ENCODE measurements at regions not wholly inside any gene's neighbourhood (a gene's known extent, or its start where the extent isn't known, plus 50 kb on each side); places are given as distances from the start of the nearest gene placed in this dataset.

DNA sequence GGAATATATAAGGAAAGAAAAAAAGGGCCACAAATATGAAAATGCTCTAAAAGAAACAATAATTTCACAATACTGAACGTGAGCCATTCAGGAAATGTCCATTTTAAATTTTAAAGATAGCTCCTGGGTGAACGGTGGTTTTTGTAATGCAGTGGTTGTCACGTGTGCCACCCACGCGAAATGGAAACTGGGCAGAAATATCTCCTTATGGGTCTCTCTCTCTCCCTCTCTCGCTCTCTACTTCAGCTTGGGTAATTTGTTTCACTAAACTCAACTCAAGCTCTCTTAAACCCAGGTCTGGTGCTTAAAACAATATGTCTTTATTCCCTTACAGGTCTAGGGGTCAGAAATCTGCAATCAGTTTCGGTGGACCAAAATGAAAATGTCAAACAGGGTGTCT lies 150.8 kb downstream of the OR2B2 start:
- DNase-seq (ENCODE audit: low read depth): no peak
- TF ChIP-seq, protein P1, sequence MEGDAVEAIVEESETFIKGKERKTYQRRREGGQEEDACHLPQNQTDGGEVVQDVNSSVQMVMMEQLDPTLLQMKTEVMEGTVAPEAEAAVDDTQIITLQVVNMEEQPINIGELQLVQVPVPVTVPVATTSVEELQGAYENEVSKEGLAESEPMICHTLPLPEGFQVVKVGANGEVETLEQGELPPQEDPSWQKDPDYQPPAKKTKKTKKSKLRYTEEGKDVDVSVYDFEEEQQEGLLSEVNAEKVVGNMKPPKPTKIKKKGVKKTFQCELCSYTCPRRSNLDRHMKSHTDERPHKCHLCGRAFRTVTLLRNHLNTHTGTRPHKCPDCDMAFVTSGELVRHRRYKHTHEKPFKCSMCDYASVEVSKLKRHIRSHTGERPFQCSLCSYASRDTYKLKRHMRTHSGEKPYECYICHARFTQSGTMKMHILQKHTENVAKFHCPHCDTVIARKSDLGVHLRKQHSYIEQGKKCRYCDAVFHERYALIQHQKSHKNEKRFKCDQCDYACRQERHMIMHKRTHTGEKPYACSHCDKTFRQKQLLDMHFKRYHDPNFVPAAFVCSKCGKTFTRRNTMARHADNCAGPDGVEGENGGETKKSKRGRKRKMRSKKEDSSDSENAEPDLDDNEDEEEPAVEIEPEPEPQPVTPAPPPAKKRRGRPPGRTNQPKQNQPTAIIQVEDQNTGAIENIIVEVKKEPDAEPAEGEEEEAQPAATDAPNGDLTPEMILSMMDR (conservative IDR thresholded peaks at IDR 0.05; ENCODE audit: low read depth, low read length): no peak
- peak overlapping the region; percentile 50 for H3K4me3 ChIP-seq (ENCODE audit: low read length)

DNA sequence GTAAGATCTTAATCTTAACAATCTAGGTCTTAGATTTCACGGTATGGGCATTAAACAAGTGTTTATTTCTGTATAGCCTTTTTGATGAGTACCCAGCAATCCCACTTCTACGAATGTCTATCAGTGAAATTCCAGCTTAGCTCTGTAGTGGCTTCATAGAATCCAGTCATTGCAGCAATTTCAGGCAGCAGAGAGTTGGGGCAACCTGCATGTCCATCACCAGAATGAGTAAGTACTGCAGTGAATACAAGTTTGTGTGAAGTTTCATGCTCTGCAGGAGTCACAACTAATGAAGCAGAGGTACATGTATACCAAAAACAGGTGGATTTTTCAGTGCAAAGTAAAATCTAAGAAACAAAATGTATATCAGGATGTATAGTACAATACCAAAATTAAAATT lies 151.7 kb downstream of the OR2B2 start:
- H3K4me3 ChIP-seq (ENCODE audit: low read length): no peak overlapping the region
- DNase-seq (ENCODE audit: low read depth): no peak
- TF ChIP-seq, protein P1 (conservative IDR thresholded peaks at IDR 0.05; ENCODE audit: low read depth, low read length): no peak

DNA sequence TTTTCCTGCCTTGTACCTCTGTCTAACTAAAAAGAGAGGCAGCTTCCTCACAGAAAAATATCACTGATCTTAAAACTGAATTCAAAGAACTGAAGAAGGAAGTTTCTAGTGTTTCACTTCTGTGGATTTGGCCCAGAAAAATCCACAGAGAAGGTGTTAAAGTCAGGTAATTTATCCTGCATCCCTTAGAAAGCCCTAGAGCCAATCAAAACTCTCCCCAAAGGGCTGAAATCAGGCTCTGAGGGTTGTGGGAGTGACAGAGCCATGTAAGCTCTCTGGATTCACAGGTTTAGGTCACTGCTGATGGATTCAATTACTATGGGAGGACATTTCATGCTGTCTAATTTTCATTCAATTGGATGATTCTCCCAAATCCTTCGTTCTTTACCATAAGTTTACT lies 152.3 kb downstream of the OR2B2 start:
- no peak overlapping the region for H3K4me3 ChIP-seq (ENCODE audit: low read length)
- TF ChIP-seq, protein P1 (conservative IDR thresholded peaks at IDR 0.05; ENCODE audit: low read depth, low read length): no peak
- DNase-seq (ENCODE audit: low read depth): no peak

DNA sequence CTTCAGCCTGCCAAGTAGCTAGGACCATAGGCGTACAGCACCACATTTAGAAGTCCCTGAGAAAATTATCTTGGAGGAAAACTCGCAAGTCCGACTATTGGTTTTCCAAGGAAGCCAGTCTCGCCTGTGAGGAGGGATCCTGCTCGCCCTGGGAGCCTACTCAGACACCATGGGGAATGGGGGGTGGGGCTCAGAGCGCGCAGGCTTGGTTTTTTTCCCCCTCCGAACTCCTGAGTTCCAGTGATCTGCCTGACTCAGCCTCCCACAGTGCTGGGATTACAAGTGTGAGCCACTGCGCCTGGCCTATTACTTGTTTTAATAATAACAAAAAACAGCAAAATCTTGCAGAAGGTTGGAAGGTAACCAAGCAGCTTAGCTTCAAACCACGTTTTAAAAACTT lies 153.7 kb downstream of the OR2B2 start:
- H3K4me3 ChIP-seq (ENCODE audit: low read length): no peak overlapping the region
- no peak for DNase-seq (ENCODE audit: low read depth)
- TF ChIP-seq, protein P1 (conservative IDR thresholded peaks at IDR 0.05; ENCODE audit: low read depth, low read length): no peak

DNA sequence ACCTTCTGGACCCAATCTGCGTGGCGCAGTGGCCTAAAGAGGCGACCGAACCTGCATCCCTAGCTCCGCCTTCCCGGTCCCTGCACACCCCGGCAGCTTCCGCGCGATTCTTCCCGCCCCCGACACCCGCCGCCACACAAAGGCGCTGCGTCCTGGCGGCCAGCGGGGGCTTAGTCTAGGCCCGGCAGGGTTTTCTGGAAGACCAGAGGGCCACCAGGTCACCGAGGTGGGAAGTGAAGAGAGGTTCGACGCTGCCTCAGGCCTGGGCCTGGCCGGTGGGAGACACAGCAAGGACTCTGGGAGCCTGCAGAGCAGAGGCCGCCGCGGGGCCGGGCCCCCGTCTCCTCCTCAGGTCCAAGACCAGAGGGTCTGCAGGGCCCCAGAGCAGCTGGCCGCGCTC lies 154.9 kb downstream of the OR2B2 start:
- no peak for DNase-seq (ENCODE audit: low read depth)
- H3K4me3 ChIP-seq (ENCODE audit: low read length): peak overlapping the region; percentile 26
- TF ChIP-seq, protein P1 (conservative IDR thresholded peaks at IDR 0.05; ENCODE audit: low read depth, low read length): no peak

DNA sequence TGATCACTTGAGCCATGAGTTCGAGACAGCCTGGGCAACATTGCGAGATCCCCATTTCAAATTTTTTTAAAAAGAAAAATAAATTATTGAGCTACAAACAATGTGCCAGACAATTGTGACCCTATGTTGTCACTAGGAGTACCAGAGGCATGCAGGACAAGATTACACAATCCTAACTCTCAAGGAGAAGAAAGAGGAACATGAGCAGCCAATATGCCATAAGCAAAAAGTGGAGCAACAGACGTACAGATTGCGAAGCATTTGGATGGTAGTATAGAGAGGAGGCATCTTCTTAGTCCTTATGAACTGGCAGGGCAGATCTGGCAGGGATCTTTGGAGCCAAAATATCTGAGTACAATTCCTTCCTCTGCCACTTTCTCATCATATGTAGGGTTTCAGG lies 156.4 kb downstream of the OR2B2 start:
- no peak for DNase-seq (ENCODE audit: low read depth)
- H3K4me3 ChIP-seq (ENCODE audit: low read length): no peak overlapping the region
- TF ChIP-seq, protein P1 (conservative IDR thresholded peaks at IDR 0.05; ENCODE audit: low read depth, low read length): no peak

DNA sequence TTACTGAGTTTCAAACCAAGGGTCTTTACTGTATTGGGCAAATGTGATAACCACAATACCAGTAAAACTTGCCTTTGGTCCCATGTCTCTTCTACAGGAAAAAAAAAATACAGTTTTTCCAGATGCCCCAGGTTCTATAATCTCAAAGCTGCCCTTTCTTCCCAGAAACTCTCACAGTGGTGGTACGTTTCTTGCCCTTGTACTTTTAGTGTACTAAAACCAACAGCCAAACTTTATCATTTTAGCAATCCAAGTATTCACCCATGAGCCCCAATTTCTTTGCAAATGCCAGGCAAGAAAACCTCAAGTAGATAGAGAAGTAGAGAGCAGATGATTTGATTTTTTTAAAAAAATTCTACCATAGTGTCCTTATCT lies 157.8 kb downstream of the OR2B2 start:
- TF ChIP-seq, protein P1 (conservative IDR thresholded peaks at IDR 0.05; ENCODE audit: low read depth, low read length): no peak
- peak overlapping the region; percentile 62 for H3K4me3 ChIP-seq (ENCODE audit: low read length)
- DNase-seq (ENCODE audit: low read depth): no peak

Measured in retinal pigment epithelial cell (primary cell).